HepG2 (cell line): ENCODE measurements at regions not wholly inside any gene's neighbourhood (a gene's known extent, or its start where the extent isn't known, plus 50 kb on each side); places are given as distances from the start of the nearest gene placed in this dataset.

ENCODE experiments used
- ATAC-seq: fragments of 200-7000 bp; cut with Tn5 transposase; 3 replicates; pipeline ENCODE4 v1.9.1; 2020; ENCODE audit warnings: mild to moderate bottlenecking, moderate library complexity
- BruUV-seq: library from RNA; stranded (reverse); fragments of 400-500 nt; replicated peaks from 2 replicates; lab custom pipeline; 2021; lab: Mats Ljungman, UMichigan
- CTCF ChIA-PET: fragments of 300-600 bp; formaldehyde crosslinking; extraction: SDS; loops from one replicate; lab custom pipeline; 2021; ENCODE audit warnings: low total read pairs, inconsistent platforms, low intra/inter-chr PET ratio; lab: Yijun Ruan, JAX
- POLR2A ChIA-PET: fragments of 350-600 bp; sonication (Branson Sonifier 250); formaldehyde crosslinking; loops from one replicate; lab custom pipeline; 2020; ENCODE audit warnings: antibody characterized with exemption, inconsistent platforms; lab: Yijun Ruan, JAX
- DNase-seq: peaks from one replicate; pipeline ENCODE4 v3.0.0-alpha.2; 2015; ENCODE audit warnings: low spot score
- FAIRE-seq: peaks from 3 replicates; lab custom pipeline; 2011; peaks lifted over from hg19 to GRCh38; lab: Jason Lieb, UNC
- H2AFZ ChIP-seq: one replicate; pipeline ENCODE4 v1.6.1; 2011; ENCODE audit warnings: low read length, inconsistent platforms
- H3K27ac ChIP-seq: fragments of 300-600 bp; 3 replicates; pipeline ENCODE4 v1.8.0; 2011; ENCODE audit warnings: mixed run types, mild to moderate bottlenecking, mixed read lengths, low read length, inconsistent platforms; ENCODE audit not compliant: insufficient read depth; ENCODE audit errors: extremely low read length
- H3K27me3 ChIP-seq, 2 experiments: fragments of 200-600 bp in 1 of 2; 2 replicates in 1 of 2; 3 replicates in 1 of 2; pipeline versions ENCODE4 v1.6.0 to v1.8.0; 2011; ENCODE audit warnings: low read length in 2 of 2, mild to moderate bottlenecking in 2 of 2, moderate library complexity in 2 of 2, inconsistent platforms in 1 of 2; ENCODE audit not compliant: insufficient read depth in 2 of 2, control insufficient read depth in 1 of 2
- H3K36me3 ChIP-seq, 2 experiments: fragments of 200-600 bp in 1 of 2; replicated peaks in 1 of 2; 2 replicates in 1 of 2; 3 replicates in 1 of 2; pipeline versions ENCODE4 v1.5.1 to v1.8.0; 2011; ENCODE audit warnings: low read length in 2 of 2, inconsistent platforms in 1 of 2; ENCODE audit not compliant: insufficient read depth in 2 of 2, control insufficient read depth in 1 of 2
- H3K4me1 ChIP-seq: 2 replicates; pipeline ENCODE4 v1.5.1; 2012; ENCODE audit warnings: low read length, inconsistent platforms; ENCODE audit not compliant: insufficient read depth
- H3K4me2 ChIP-seq: 2 replicates; pipeline ENCODE4 v1.6.0; 2011; ENCODE audit warnings: low read depth, low read length, inconsistent platforms
- H3K4me3 ChIP-seq, 3 experiments: fragments of 200-600 bp in 1 of 3; sonication (generic), shearing (Covaris generic) in 1 of 3; replicated peaks in 1 of 3; 2 replicates each; pipeline ENCODE4 v1.5.1; 2011 to 2016; ENCODE audit warnings: low read length in 3 of 3, inconsistent platforms in 2 of 3, low read depth in 2 of 3, mild to moderate bottlenecking in 2 of 3, control low read depth in 1 of 3, mixed read lengths in 1 of 3; ENCODE audit not compliant: insufficient read depth in 1 of 3
- H3K79me2 ChIP-seq: one replicate; pipeline ENCODE4 v1.6.1; 2011; ENCODE audit warnings: low read length, inconsistent platforms; ENCODE audit not compliant: insufficient read depth
- H3K9ac ChIP-seq: 2 replicates; pipeline ENCODE4 v1.6.0; 2011; ENCODE audit warnings: mild to moderate bottlenecking, low read depth, low read length, inconsistent platforms; ENCODE audit not compliant: insufficient read depth
- H3K9me3 ChIP-seq: 2 replicates; pipeline ENCODE4 v1.5.1; 2012; ENCODE audit warnings: mild to moderate bottlenecking, low read length
- H4K20me1 ChIP-seq: 2 replicates; pipeline ENCODE4 v1.6.0; 2011; ENCODE audit warnings: inconsistent platforms, mild to moderate bottlenecking, low read length, moderate library complexity; ENCODE audit not compliant: insufficient read depth
- DMAP1 ChIP-seq: IDR thresholded peaks from 2 replicates; pipeline ENCODE4 v1.6.1; 2016
- DNMT3B ChIP-seq: conservative IDR thresholded peaks from 2 replicates; pipeline ENCODE4 v1.6.1; 2016; ENCODE audit warnings: missing biosample characterization, control low read depth
- GATAD1 ChIP-seq: IDR thresholded peaks from 2 replicates; pipeline ENCODE4 v1.6.1; 2016; ENCODE audit warnings: missing genetic modification reagents, missing compliant biosample characterization
- MAZ ChIP-seq, 2 experiments: sonication (generic) in 1 of 2; formaldehyde crosslinking in 1 of 2; IDR thresholded peaks; 2 replicates each; pipeline versions ENCODE4 v1.5.0 to v1.6.1; 2012 to 2020; ENCODE audit warnings: low read depth in 2 of 2, mild to moderate bottlenecking in 2 of 2, borderline replicate concordance in 1 of 2, improper control_type of control experiment in 1 of 2, low read length in 1 of 2, missing genetic modification reagents in 1 of 2, moderate library complexity in 1 of 2
- NR2F1 ChIP-seq, 2 experiments: fragments of 450-650 bp in 1 of 2; formaldehyde crosslinking in 1 of 2; IDR thresholded peaks; 2 replicates each; pipeline versions ENCODE4 v1.5.0 to v1.6.1; 2016 to 2020; ENCODE audit warnings: mild to moderate bottlenecking in 1 of 2, missing compliant biosample characterization in 1 of 2, missing genetic modification reagents in 1 of 2, moderate library complexity in 1 of 2
- NR2F2 ChIP-seq: IDR thresholded peaks from 2 replicates; pipeline ENCODE4 v1.6.1; 2012; ENCODE audit warnings: low read depth, inconsistent platforms, borderline replicate concordance
- PHB2 ChIP-seq: fragments of 450-650 bp; IDR thresholded peaks from 2 replicates; pipeline ENCODE4 v1.6.1; 2018; ENCODE audit not compliant: partially characterized antibody
- RELA ChIP-seq: sonication (generic); formaldehyde crosslinking; IDR thresholded peaks from 2 replicates; pipeline ENCODE4 v1.4.0; 2020; ENCODE audit warnings: missing genetic modification reagents
- TCF7 ChIP-seq: sonication (generic); IDR thresholded peaks from 2 replicates; pipeline ENCODE4 v1.6.1; 2016; ENCODE audit warnings: antibody characterized with exemption, low read depth
- TRIM24 ChIP-seq: sonication (generic); formaldehyde crosslinking; IDR thresholded peaks from 2 replicates; pipeline ENCODE4 v1.8.0; 2022; ENCODE audit warnings: mild to moderate bottlenecking, missing genetic modification reagents
- ZNF550 ChIP-seq: sonication (generic); formaldehyde crosslinking; IDR thresholded peaks from 2 replicates; pipeline ENCODE4 v1.4.0; 2020; ENCODE audit warnings: mild to moderate bottlenecking, missing genetic modification reagents, borderline replicate concordance
- ZNF572 ChIP-seq: sonication (generic); formaldehyde crosslinking; IDR thresholded peaks from 2 replicates; pipeline ENCODE4 v1.5.1; 2020; ENCODE audit warnings: mild to moderate bottlenecking, missing genetic modification reagents
- WGBS: methylation state at CpG from one replicate; pipeline ENCODE4 v1.1.6; 2017; ENCODE audit warnings: low lambda C conversion rate; 5-methylcytosine and 5-hydroxymethylcytosine counted together
- in situ Hi-C: cut with HindIII; loops from 2 replicates; pipeline ENCODE4 v1.10.0; 2017; ENCODE audit warnings: low pct_unique_long_range_greater_than_20kb; ENCODE audit not compliant: extremely low pct_ligation_motif_present
- intact Hi-C: fragments of 100-400 bp; cut with micrococcal nuclease; formaldehyde crosslinking; loops from one replicate; pipeline ENCODE4 v1.10.0; 2022; ENCODE audit not compliant: unreplicated experiment

DNA sequence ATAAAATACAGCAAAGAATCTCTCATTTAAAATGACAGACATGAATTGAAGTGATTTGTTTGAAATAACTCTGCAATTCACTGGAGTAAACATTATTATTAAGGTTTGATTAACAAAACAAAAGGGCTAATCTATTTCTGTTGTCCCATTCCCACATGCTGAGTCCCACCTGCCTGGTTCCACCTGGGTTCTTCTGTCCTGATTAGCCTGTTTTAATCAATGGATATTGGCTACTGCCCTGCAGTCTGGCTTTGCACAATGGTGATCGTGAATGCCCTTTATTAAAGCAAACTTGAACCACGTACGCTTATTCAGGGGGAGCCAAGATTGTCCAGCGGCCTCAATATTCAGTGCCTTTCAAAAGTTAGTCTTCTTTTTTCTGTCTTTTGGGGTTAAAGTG lies 72.8 kb upstream of the CDH19 start:
- BruUV-seq = no TSS peak
- Histone ChIP-seq H3K36me3 (no peaks in the 10 kb centered on the region), H2AFZ (no peak overlapping the region), H3K79me2 (no peaks in the 10 kb centered on the region), H3K27ac (no peak overlapping the region), H4K20me1 (no peaks in the 10 kb centered on the region), H3K4me2 (no peak overlapping the region), H3K9ac (no peak overlapping the region), H3K27me3 (no peaks in the 10 kb centered on the region), H3K9me3 (peaks cover 7% of the 10 kb centered on the region; the same call in 1 of the 2 replicates), H3K4me1 (no peaks in the 10 kb centered on the region), H3K4me3 (no peak overlapping the region)
- ATAC-seq (no peak), DNase-seq (no peak), FAIRE-seq (no peak)
- in situ Hi-C loops (no loop called here), intact Hi-C loops (no loop called here)
- ChIA-PET POLR2A (no interaction called here), CTCF (no interaction called here)
- TF ChIP-seq ZNF572 (CRISPR knock-in tag) (no peak), MAZ (IDR thresholded peaks at IDR 0.05; ENCODE audit: borderline replicate concordance, low read depth, low read length) (no peak), MAZ (CRISPR knock-in tag; IDR thresholded peaks at IDR 0.05; ENCODE audit: low read depth) (no peak), NR2F2 (no peak), NR2F1 (CRISPR knock-in tag; IDR thresholded peaks at IDR 0.05) (no peak), DNMT3B (no peak), PHB2 (no peak), GATAD1 (CRISPR knock-in tag) (no peak), TCF7 (no peak), DMAP1 (no peak), TRIM24 (CRISPR knock-in tag) (no peak), ZNF550 (CRISPR knock-in tag) (no peak), RELA (no peak)
- WGBS = 8% methylated on average over 4 of the region's 4 CpGs
